ENCODE measurements at regions not wholly inside any gene's neighbourhood (a gene's known extent, or its start where the extent isn't known, plus 50 kb on each side); places are given as distances from the start of the nearest gene placed in this dataset.
A peak's percentile ranks its signal among the peaks of the same experiment; 100 is the strongest.
"Not testable (repeated sequence)": the region's sequence is repeated elsewhere in the genome, so short reads cannot be mapped to it uniquely, and the experiment has no call there.

GRCh38 chr7:57740126-57740525 is 290.1 kb downstream of the ZNF716 start:
- not testable (repeated sequence) for DNase-seq (ENCODE audit: low spot score)

- DNase-seq (ENCODE audit: low spot score), result peak; percentile 59
Observed at GRCh38 chr7:57769131-57769530, 319.2 kb downstream of the ZNF716 start.

- DNase-seq (ENCODE audit: low spot score), result peak; percentile 81
Observed at GRCh38 chr7:57769958-57770357, 320.0 kb downstream of the ZNF716 start.

GRCh38 chr7:57772126-57772924 is 322.3 kb downstream of the ZNF716 start:
- DNase-seq (ENCODE audit: low spot score), result peak; percentile 87

GRCh38 chr7:57774300-57774699 is 324.3 kb downstream of the ZNF716 start:
- DNase-seq (ENCODE audit: low spot score), result peak; percentile 72

- no peak for DNase-seq (ENCODE audit: low spot score)
Observed at GRCh38 chr7:57775396-57776088, 325.6 kb downstream of the ZNF716 start.

GRCh38 chr7:57776136-57776856 is 326.3 kb downstream of the ZNF716 start:
- DNase-seq (ENCODE audit: low spot score), result peak; percentile 59

- no peak for DNase-seq (ENCODE audit: low spot score)
Observed at GRCh38 chr7:57789130-57789529, 339.2 kb downstream of the ZNF716 start.

GRCh38 chr7:57819491-57819981 is 369.6 kb downstream of the ZNF716 start:
- DNase-seq (ENCODE audit: low spot score), result no peak

GRCh38 chr7:57820477-57820876 is 370.5 kb downstream of the ZNF716 start:
- DNase-seq (ENCODE audit: low spot score), result no peak

- DNase-seq (ENCODE audit: low spot score), result no peak
Observed at GRCh38 chr7:57821438-57822382, 371.7 kb downstream of the ZNF716 start.

GRCh38 chr7:57826548-57826947 is 376.6 kb downstream of the ZNF716 start:
- DNase-seq (ENCODE audit: low spot score), result not testable (repeated sequence)

- not testable (repeated sequence) for DNase-seq (ENCODE audit: low spot score)
Observed at GRCh38 chr7:57835161-57835560, 385.2 kb downstream of the ZNF716 start.

- not testable (repeated sequence) for DNase-seq (ENCODE audit: low spot score)
Observed at GRCh38 chr7:57839152-57839551, 389.2 kb downstream of the ZNF716 start.

- peak; percentile 86 for DNase-seq (ENCODE audit: low spot score)
Observed at GRCh38 chr7:57867884-57868701, 418.1 kb downstream of the ZNF716 start.

GRCh38 chr7:57868771-57869483 is 418.9 kb downstream of the ZNF716 start:
- peak; percentile 81 for DNase-seq (ENCODE audit: low spot score)

Measured in mesenteric fat pad (tissue), 1 donor.